Esophagus squamous epithelium (tissue), 4 donors: ENCODE measurements at regions not wholly inside any gene's neighbourhood (a gene's known extent, or its start where the extent isn't known, plus 50 kb on each side); places are given as distances from the start of the nearest gene placed in this dataset.

Experiments used
- POLR2A ChIP-seq, 4 donors: fragments of 450-650 bp; IDR thresholded peaks; one replicate each; pipeline ENCODE4 v1.6.1; 2017; ENCODE audit warnings: antibody characterized with exemption in 4 of 4, mild to moderate bottlenecking in 4 of 4, moderate library complexity in 3 of 4
- TF ChIP-seq, protein P1 (sequence below), 6 experiments: fragments of 450-650 bp in 4 of 6; fragments of 200-600 bp in 2 of 6; sonication (generic) in 2 of 6; IDR thresholded peaks; one replicate each; pipeline ENCODE4 v1.5.1; 2016 to 2019; ENCODE audit warnings: antibody characterized with exemption in 6 of 6, mild to moderate bottlenecking in 4 of 6, moderate library complexity in 4 of 6

DNA sequence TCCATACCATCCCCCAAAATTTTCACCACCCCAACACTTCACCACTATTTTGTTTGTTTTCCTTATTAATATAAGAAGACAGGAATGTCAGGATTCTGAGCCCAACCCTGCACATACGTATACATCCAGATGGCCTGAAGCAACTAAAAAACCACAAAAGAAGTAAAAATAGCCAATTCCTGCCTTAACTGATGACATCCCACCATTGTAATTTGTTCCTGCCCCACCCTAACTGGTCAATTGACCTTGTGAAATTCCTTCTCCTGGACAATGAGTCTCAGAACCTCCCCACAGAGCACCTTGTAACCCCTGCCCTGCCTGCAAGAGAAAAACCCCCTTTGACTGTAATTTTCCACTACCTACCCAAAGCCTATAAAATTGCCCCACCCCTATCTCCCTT lies 132.5 kb downstream of the ZNF675 start:
- TF ChIP-seq POLR2A (IDR thresholded peaks at IDR 0.05), result no peak
- TF ChIP-seq, protein P1, sequence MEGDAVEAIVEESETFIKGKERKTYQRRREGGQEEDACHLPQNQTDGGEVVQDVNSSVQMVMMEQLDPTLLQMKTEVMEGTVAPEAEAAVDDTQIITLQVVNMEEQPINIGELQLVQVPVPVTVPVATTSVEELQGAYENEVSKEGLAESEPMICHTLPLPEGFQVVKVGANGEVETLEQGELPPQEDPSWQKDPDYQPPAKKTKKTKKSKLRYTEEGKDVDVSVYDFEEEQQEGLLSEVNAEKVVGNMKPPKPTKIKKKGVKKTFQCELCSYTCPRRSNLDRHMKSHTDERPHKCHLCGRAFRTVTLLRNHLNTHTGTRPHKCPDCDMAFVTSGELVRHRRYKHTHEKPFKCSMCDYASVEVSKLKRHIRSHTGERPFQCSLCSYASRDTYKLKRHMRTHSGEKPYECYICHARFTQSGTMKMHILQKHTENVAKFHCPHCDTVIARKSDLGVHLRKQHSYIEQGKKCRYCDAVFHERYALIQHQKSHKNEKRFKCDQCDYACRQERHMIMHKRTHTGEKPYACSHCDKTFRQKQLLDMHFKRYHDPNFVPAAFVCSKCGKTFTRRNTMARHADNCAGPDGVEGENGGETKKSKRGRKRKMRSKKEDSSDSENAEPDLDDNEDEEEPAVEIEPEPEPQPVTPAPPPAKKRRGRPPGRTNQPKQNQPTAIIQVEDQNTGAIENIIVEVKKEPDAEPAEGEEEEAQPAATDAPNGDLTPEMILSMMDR (IDR thresholded peaks at IDR 0.05), result no peak
